H1 (cell line): ENCODE measurements at regions not wholly inside any gene's neighbourhood (a gene's known extent, or its start where the extent isn't known, plus 50 kb on each side); places are given as distances from the start of the nearest gene placed in this dataset.

Experiments used
- CTCF ChIA-PET: fragments of 300-600 bp; sonication (Branson Sonifier 250); formaldehyde crosslinking; loops from one replicate; lab custom pipeline; 2021; ENCODE audit not compliant: partially characterized antibody; lab: Charles Lee
- POLR2A ChIA-PET: fragments of 300-600 bp; sonication (Branson Sonifier 250); formaldehyde crosslinking; loops from one replicate; lab custom pipeline; 2021; ENCODE audit warnings: inconsistent platforms; ENCODE audit not compliant: partially characterized antibody; lab: Charles Lee
- DNase-seq, 2 experiments: peaks; one replicate each; pipeline versions ENCODE4 v3.0.0 to v3.0.0-alpha.2; 2010 to 2022; ENCODE audit warnings: low spot score in 2 of 2, low read depth in 1 of 2, mixed read lengths in 1 of 2
- FAIRE-seq: peaks from 2 replicates; lab custom pipeline; 2011; peaks lifted over from hg19 to GRCh38; lab: Jason Lieb, UNC
- H2AFZ ChIP-seq: 2 replicates; pipeline ENCODE4 v1.8.1; 2012; ENCODE audit warnings: low read length, inconsistent platforms
- H2AK5ac ChIP-seq: 2 replicates; pipeline ENCODE4 v1.6.1; 2013; ENCODE audit warnings: low read depth, low read length
- H2BK120ac ChIP-seq: replicated peaks from 2 replicates; pipeline ENCODE3; 2013; ENCODE audit warnings: low read depth, low read length, inconsistent platforms
- H2BK12ac ChIP-seq: 2 replicates; pipeline ENCODE4 v1.6.1; 2013; ENCODE audit warnings: low read depth, low read length
- H2BK15ac ChIP-seq: 2 replicates; pipeline ENCODE4 v1.6.1; 2013; ENCODE audit warnings: low read length
- H2BK20ac ChIP-seq: 2 replicates; pipeline ENCODE4 v1.6.1; 2013; ENCODE audit warnings: low read length
- H2BK5ac ChIP-seq: 2 replicates; pipeline ENCODE4 v1.6.1; 2013; ENCODE audit warnings: low read depth, low read length
- H3K14ac ChIP-seq: 2 replicates; pipeline ENCODE4 v1.6.1; 2013; ENCODE audit warnings: inconsistent platforms; ENCODE audit not compliant: insufficient read length
- H3K18ac ChIP-seq: 2 replicates; pipeline ENCODE4 v1.6.1; 2013; ENCODE audit warnings: low read length; ENCODE audit errors: extremely low read depth
- H3K23ac ChIP-seq: 2 replicates; pipeline ENCODE4 v1.6.1; 2013; ENCODE audit warnings: inconsistent platforms; ENCODE audit not compliant: insufficient read length
- H3K23me2 ChIP-seq: 2 replicates; pipeline ENCODE4 v1.6.1; 2013; ENCODE audit warnings: low read depth, low read length
- H3K27ac ChIP-seq: 2 replicates; pipeline ENCODE4 v1.6.1; 2011; ENCODE audit warnings: low read depth, low read length, inconsistent platforms
- H3K27me3 ChIP-seq, 4 experiments: replicated peaks in 1 of 4; 1 replicate in 1 of 4; 2 replicates in 3 of 4; pipeline versions ENCODE4 v1.6.1 to v1.8.1; 2011 to 2013; ENCODE audit warnings: low read length in 3 of 4, mild to moderate bottlenecking in 3 of 4, inconsistent platforms in 2 of 4, mixed read lengths in 2 of 4, moderate library complexity in 1 of 4; ENCODE audit not compliant: control insufficient read depth in 3 of 4, insufficient read depth in 3 of 4; ENCODE audit errors: extremely low read depth in 1 of 4
- H3K36me3 ChIP-seq, 4 experiments: 2 replicates each; pipeline versions ENCODE4 v1.6.1 to v1.8.1; 2011 to 2013; ENCODE audit warnings: mild to moderate bottlenecking in 4 of 4, low read length in 3 of 4, moderate library complexity in 2 of 4, control low read depth in 1 of 4, inconsistent platforms in 1 of 4; ENCODE audit not compliant: insufficient read depth in 4 of 4, control insufficient read depth in 2 of 4
- H3K4ac ChIP-seq: replicated peaks from 2 replicates; pipeline ENCODE3; 2013; ENCODE audit warnings: low read length, low read depth, mixed read lengths, inconsistent platforms; ENCODE audit not compliant: insufficient read length
- H3K4me1 ChIP-seq, 4 experiments: replicated peaks in 1 of 4; 1 replicate in 1 of 4; 2 replicates in 3 of 4; pipeline versions ENCODE4 v1.6.1 to v1.8.1; 2011 to 2013; ENCODE audit warnings: low read length in 3 of 4, inconsistent platforms in 2 of 4, mixed read lengths in 1 of 4; ENCODE audit not compliant: insufficient read depth in 4 of 4, control insufficient read depth in 3 of 4
- H3K4me2 ChIP-seq, 2 experiments: 2 replicates each; pipeline versions ENCODE4 v1.6.1 to v1.8.1; 2011 to 2013; ENCODE audit warnings: low read depth in 2 of 2, low read length in 2 of 2, control low read depth in 1 of 2, inconsistent platforms in 1 of 2, mild to moderate bottlenecking in 1 of 2; ENCODE audit not compliant: insufficient read depth in 1 of 2
- H3K4me3 ChIP-seq, 4 experiments: fragments of 200-600, 300-600 bp in 1 of 4; sonication (generic), shearing (Covaris generic), sonication (Bioruptor Twin) in 1 of 4; 2 replicates each; pipeline versions ENCODE4 v1.5.1 to v1.8.1; 2011 to 2016; ENCODE audit warnings: low read length in 4 of 4, low read depth in 3 of 4, control low read depth in 2 of 4, inconsistent platforms in 2 of 4, mild to moderate bottlenecking in 2 of 4, mixed read lengths in 1 of 4, moderate library complexity in 1 of 4; ENCODE audit not compliant: insufficient read depth in 2 of 4; ENCODE audit errors: extremely low read depth in 1 of 4
- H3K56ac ChIP-seq: replicated peaks from 2 replicates; pipeline ENCODE3; 2013; ENCODE audit warnings: low read depth, mild to moderate bottlenecking, mixed read lengths, low read length, inconsistent platforms; ENCODE audit not compliant: insufficient read length
- H3K79me1 ChIP-seq: 2 replicates; pipeline ENCODE4 v1.6.1; 2013; ENCODE audit warnings: low read depth, low read length, control low read depth
- H3K79me2 ChIP-seq, 2 experiments: 2 replicates each; pipeline versions ENCODE4 v1.6.1 to v1.8.1; 2012 to 2013; ENCODE audit warnings: low read length in 2 of 2, mild to moderate bottlenecking in 2 of 2, inconsistent platforms in 1 of 2; ENCODE audit not compliant: insufficient read depth in 2 of 2, control insufficient read depth in 1 of 2
- H3K9ac ChIP-seq, 4 experiments: replicated peaks in 1 of 4; 1 replicate in 1 of 4; 2 replicates in 3 of 4; pipeline versions ENCODE4 v1.6.1 to v1.8.1; 2011 to 2013; ENCODE audit warnings: low read depth in 3 of 4, low read length in 3 of 4, control low read depth in 2 of 4, mild to moderate bottlenecking in 2 of 4, moderate library complexity in 2 of 4, inconsistent platforms in 1 of 4; ENCODE audit errors: extremely low read depth in 1 of 4
- H3K9me3 ChIP-seq, 2 experiments: 2 replicates each; pipeline versions ENCODE4 v1.6.1 to v1.8.1; 2012 to 2013; ENCODE audit warnings: mild to moderate bottlenecking in 2 of 2, moderate library complexity in 2 of 2, control low read depth in 1 of 2, inconsistent platforms in 1 of 2, low read depth in 1 of 2, low read length in 1 of 2, mixed read lengths in 1 of 2; ENCODE audit not compliant: insufficient read depth in 2 of 2
- H4K20me1 ChIP-seq, 2 experiments: replicated peaks in 1 of 2; 2 replicates each; pipeline versions ENCODE3 to v1.8.1; 2011 to 2013; ENCODE audit warnings: inconsistent platforms in 2 of 2, low read length in 2 of 2, mild to moderate bottlenecking in 1 of 2; ENCODE audit not compliant: insufficient read depth in 2 of 2, control insufficient read depth in 1 of 2
- H4K5ac ChIP-seq: 2 replicates; pipeline ENCODE4 v1.6.1; 2013; ENCODE audit warnings: low read length, low read depth, mixed read lengths, inconsistent platforms; ENCODE audit not compliant: insufficient read length
- H4K8ac ChIP-seq: 2 replicates; pipeline ENCODE4 v1.8.0; 2013; ENCODE audit warnings: mild to moderate bottlenecking, moderate library complexity, low read length, inconsistent platforms; ENCODE audit not compliant: insufficient read depth; ENCODE audit errors: extremely low read depth
- H4K91ac ChIP-seq: replicated peaks from 2 replicates; pipeline ENCODE3; 2013; ENCODE audit warnings: low read length, mixed read lengths, inconsistent platforms; ENCODE audit not compliant: insufficient read length
- ASH2L ChIP-seq: fragments of 200-600, 300-600 bp; sonication (generic); IDR thresholded peaks from one replicate; pipeline ENCODE4 v1.7.1; 2017; ENCODE audit warnings: low read length
- ATF2 ChIP-seq: IDR thresholded peaks from 2 replicates; pipeline ENCODE4 v1.6.1; 2012; ENCODE audit warnings: low read length, inconsistent platforms
- CHD1 ChIP-seq: IDR thresholded peaks from 2 replicates; pipeline ENCODE4 v1.6.1; 2012; ENCODE audit warnings: low read depth, low read length, improper control_type of control experiment
- EGR1 ChIP-seq: IDR thresholded peaks from 2 replicates; pipeline ENCODE4 v1.6.1; 2011; ENCODE audit warnings: low read depth, low read length, borderline replicate concordance
- EP300 ChIP-seq, 2 experiments: IDR thresholded peaks; 1 replicate in 1 of 2; 2 replicates in 1 of 2; pipeline ENCODE4 v1.6.1; 2011 to 2012; ENCODE audit warnings: low read depth in 2 of 2, low read length in 2 of 2, mild to moderate bottlenecking in 2 of 2, borderline replicate concordance in 1 of 2, inconsistent platforms in 1 of 2, moderate library complexity in 1 of 2
- GABPA ChIP-seq: IDR thresholded peaks from 2 replicates; pipeline ENCODE4 v1.6.1; 2011; ENCODE audit warnings: mild to moderate bottlenecking, low read length, moderate library complexity, borderline replicate concordance; ENCODE audit not compliant: insufficient read depth
- JUN ChIP-seq: IDR thresholded peaks from 2 replicates; pipeline ENCODE4 v1.6.1; 2011; ENCODE audit warnings: low read depth, mild to moderate bottlenecking, improper control_type of control experiment, low read length
- JUND ChIP-seq: IDR thresholded peaks from 2 replicates; pipeline ENCODE4 v1.6.1; 2011; ENCODE audit warnings: mild to moderate bottlenecking, improper control_type of control experiment, low read length
- SP4 ChIP-seq: IDR thresholded peaks from 2 replicates; pipeline ENCODE4 v1.6.1; 2012; ENCODE audit warnings: low read length, inconsistent platforms
- TAF1 ChIP-seq: IDR thresholded peaks from 2 replicates; pipeline ENCODE4 v1.6.1; 2011; ENCODE audit warnings: mild to moderate bottlenecking, low read depth, low read length
- TBP ChIP-seq: IDR thresholded peaks from 2 replicates; pipeline ENCODE4 v1.6.1; 2011; ENCODE audit warnings: low read depth, low read length, improper control_type of control experiment
- TCF12 ChIP-seq: IDR thresholded peaks from 2 replicates; pipeline ENCODE4 v1.6.1; 2011; ENCODE audit warnings: low read depth, mild to moderate bottlenecking, low read length
- WGBS, 2 experiments: shearing (Covaris generic) in 1 of 2; methylation state at CpG; one replicate each; pipeline versions ENCODE4 v1.1.6 to v1.1.7; 2013 to 2015; ENCODE audit warnings: low lambda C conversion rate in 2 of 2, mixed read lengths in 2 of 2, inconsistent platforms in 1 of 2, low coverage in 1 of 2, missing lambda C conversion rate in 1 of 2; ENCODE audit not compliant: insufficient replicate concordance in 2 of 2, insufficient coverage in 1 of 2, insufficient read length in 1 of 2; ENCODE audit errors: extremely low coverage in 1 of 2, missing lambda C conversion rate in 1 of 2; 5-methylcytosine and 5-hydroxymethylcytosine counted together

- no peak for TF ChIP-seq TBP
Observed at GRCh38 chr1:198040880-198041279, 115.9 kb upstream of the NEK7 start (continued).

GRCh38 chr1:198042168-198042567, 114.6 kb upstream of the NEK7 start:
- no peak overlapping the region for H3K56ac ChIP-seq
- H2BK5ac ChIP-seq, result no peak overlapping the region
- H4K20me1 ChIP-seq, result no peaks in the 10 kb centered on the region
- no peak for FAIRE-seq
- no peak for DNase-seq
- no peak overlapping the region for H2BK120ac ChIP-seq
- H3K23ac ChIP-seq, result no peak overlapping the region
- H4K8ac ChIP-seq, result no peak overlapping the region
- no peaks in the 10 kb centered on the region for H3K79me2 ChIP-seq
- no peak overlapping the region for H3K4ac ChIP-seq
- H3K23me2 ChIP-seq, result no peaks in the 10 kb centered on the region; the same call in 1 of the 2 replicates
- H3K9ac ChIP-seq, result no peak overlapping the region
- no peak overlapping the region for H4K91ac ChIP-seq
- no peaks in the 10 kb centered on the region for H3K4me1 ChIP-seq
- ChIA-PET POLR2A (no interaction called here), CTCF (interaction anchor here (0.8 to 3.1 kb wide), 6 partner anchors 10 to 382 kb away, joined by 3 to 8 read pairs (median 4); no protein-coding TSS in a partner anchor)
- H3K79me1 ChIP-seq, result no peaks in the 10 kb centered on the region
- H2AK5ac ChIP-seq, result no peak overlapping the region
- H3K36me3 ChIP-seq, result no peaks in the 10 kb centered on the region
- H3K27me3 ChIP-seq, result no peaks in the 10 kb centered on the region
- no peak overlapping the region for H3K14ac ChIP-seq
- H3K27ac ChIP-seq, result no peak overlapping the region
- H3K18ac ChIP-seq, result no peak overlapping the region
- H3K4me3 ChIP-seq, result no peak overlapping the region
- no peaks in the 10 kb centered on the region for H3K9me3 ChIP-seq
- TF ChIP-seq CHD1 (no peak), EP300 (IDR thresholded peaks at IDR 0.05; ENCODE audit: borderline replicate concordance in 1 of 2, low read depth in 2 of 2, low read length in 2 of 2) (no peak), SP4 (no peak), ASH2L (no peak), EGR1 (no peak), ATF2 (no peak), TCF12 (no peak), TBP (no peak), JUND (no peak), JUN (no peak), TAF1 (no peak), GABPA (no peak)
- WGBS, 2 experiments, result 95% methylated on average over 2 of the region's 2 CpGs; no CpG with 5 or more reads in 1 of the 2 experiments
- no peak overlapping the region for H3K4me2 ChIP-seq
- H2BK15ac ChIP-seq, result no peak overlapping the region
- H2BK12ac ChIP-seq, result no peak overlapping the region
- H2AFZ ChIP-seq, result no peak overlapping the region
- no peak overlapping the region for H2BK20ac ChIP-seq
- no peak overlapping the region for H4K5ac ChIP-seq
